Activated naive CD4-positive, alpha-beta T cell treated with anti-CD3 and anti-CD28 coated beads, Interleukin-2, amount 50 U/mL, for 72 hours (primary cell): ENCODE measurements at regions not wholly inside any gene's neighbourhood (a gene's known extent, or its start where the extent isn't known, plus 50 kb on each side); places are given as distances from the start of the nearest gene placed in this dataset.

Experiments used
- ATAC-seq, 2 donors: fragments of 150-1000 bp; cut with Tn5 transposase; 2 replicates each; pipeline ENCODE4 v1.10.0; 2021; ENCODE audit warnings: mild to moderate bottlenecking in 2 of 2, moderate library complexity in 2 of 2
- DNase-seq, 2 donors: peaks; one replicate each; pipeline ENCODE4 v3.0.0; 2021 to 2022; ENCODE audit warnings: low spot score in 2 of 2
- H3K27ac Mint-ChIP-seq, 2 donors: one replicate each; pipeline ENCODE4 v1.8.0; 2022; ENCODE audit warnings: mild to moderate bottlenecking in 2 of 2, mixed read lengths in 2 of 2
- H3K36me3 Mint-ChIP-seq, 2 donors: one replicate each; pipeline ENCODE4 v1.8.0; 2022; ENCODE audit warnings: mixed read lengths in 2 of 2
- H3K9me3 Mint-ChIP-seq, 2 donors: one replicate each; pipeline ENCODE4 v1.8.0; 2022; ENCODE audit warnings: mixed read lengths in 2 of 2

DNA sequence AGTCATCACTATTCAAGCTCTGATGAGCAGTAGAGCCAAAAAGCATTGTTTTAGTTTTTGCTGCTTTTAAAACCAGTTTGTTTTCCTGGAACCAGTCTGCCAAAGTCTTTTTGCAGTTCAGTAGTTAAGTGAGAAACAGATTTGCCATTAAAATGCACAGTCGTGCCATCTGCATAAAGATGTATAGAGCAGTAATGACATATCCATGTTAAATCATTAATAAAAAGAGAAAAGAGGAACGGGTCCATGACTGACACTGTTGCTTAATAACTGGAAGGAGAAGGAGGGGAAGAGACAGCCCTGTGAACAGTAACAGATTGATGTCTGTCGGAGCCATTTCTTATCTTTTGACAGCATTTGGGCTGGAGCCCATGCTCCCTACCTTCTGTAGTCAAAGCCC is 704.6 kb downstream of the SATB2 start:
- no peaks in the 10 kb centered on the region for H3K9me3 Mint-ChIP-seq
- H3K36me3 Mint-ChIP-seq = no peaks in the 10 kb centered on the region
- no peak overlapping the region for H3K27ac Mint-ChIP-seq
- ATAC-seq = no peak
- DNase-seq = no peak

DNA sequence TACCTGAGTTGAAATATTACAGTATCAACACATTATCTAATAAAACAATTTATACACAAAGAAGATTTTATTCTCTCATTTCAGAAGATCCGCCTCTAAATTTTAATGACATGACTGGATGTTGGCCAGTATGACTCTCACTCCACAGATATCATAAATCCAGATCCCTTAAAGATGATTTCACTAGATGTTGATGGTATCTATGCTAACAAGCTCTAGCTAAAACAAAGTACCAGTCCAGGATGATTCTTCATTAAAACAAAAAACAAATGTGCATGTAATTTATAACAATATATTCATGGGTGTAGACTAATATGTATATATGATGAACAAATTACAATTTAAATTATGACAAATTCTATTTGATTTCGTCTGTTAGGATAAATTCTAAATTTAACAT is 708.4 kb downstream of the SATB2 start:
- no peak for DNase-seq

DNA sequence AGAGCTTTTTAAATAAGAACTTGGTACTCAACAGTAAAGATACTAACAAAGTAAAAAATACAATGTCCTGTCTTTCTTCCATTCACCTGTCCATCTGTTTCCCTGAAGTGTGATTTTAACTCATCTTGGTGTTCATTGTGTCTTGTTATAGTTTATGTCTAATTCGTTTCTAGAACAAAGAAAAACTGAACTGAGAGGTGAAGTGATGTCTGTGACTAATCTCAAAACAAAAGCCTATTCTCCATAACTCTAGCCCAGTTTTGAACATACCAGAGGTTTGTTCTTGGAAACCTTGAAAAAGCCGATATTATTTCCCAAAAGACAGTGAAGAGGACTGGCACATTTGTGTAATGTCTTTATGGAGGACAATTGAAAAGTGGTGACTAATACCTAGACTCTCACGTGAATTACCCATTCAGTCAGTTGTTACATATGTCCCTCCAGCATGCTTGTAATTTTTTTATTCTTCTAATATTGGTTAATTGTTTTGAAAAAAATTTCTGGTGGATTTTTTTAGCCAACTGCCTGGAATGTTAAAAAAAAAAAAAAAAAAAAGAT is 725.8 kb downstream of the SATB2 start:
- no peak overlapping the region for H3K27ac Mint-ChIP-seq
- DNase-seq = no peak

More for the DNA sequence above, 708.4 kb downstream of the SATB2 start:
- no peak for ATAC-seq
- Mint-ChIP-seq H3K36me3 (no peaks in the 10 kb centered on the region), H3K9me3 (no peaks in the 10 kb centered on the region), H3K27ac (no peak overlapping the region)

DNA sequence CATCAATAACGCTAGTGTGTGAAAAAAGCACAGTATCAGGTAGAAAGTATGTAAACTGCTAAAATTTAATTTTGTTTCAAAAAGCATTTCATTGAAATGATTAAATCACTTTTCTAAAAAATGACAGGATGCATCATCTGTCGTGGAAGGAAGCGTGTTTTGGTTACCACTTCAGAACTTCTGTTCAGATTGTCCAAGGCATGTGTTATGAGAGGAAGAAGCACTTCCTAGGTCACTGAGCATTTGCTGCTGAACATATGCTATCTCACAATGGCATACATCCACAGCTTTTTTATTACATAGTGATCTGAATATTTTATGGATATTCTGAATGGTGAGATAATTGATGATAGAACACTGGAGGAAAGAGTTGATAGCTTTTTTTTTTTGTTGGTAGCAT is 737.5 kb downstream of the SATB2 start:
- Mint-ChIP-seq H3K9me3 (no peaks in the 10 kb centered on the region), H3K36me3 (no peaks in the 10 kb centered on the region), H3K27ac (no peak overlapping the region)
- ATAC-seq (no peak), DNase-seq (no peak)

More for the DNA sequence above, 725.8 kb downstream of the SATB2 start:
- Mint-ChIP-seq H3K36me3 (no peaks in the 10 kb centered on the region), H3K9me3 (peaks cover 8 to 10% of the 10 kb centered on the region in 2 donors)
- ATAC-seq = no peak

DNA sequence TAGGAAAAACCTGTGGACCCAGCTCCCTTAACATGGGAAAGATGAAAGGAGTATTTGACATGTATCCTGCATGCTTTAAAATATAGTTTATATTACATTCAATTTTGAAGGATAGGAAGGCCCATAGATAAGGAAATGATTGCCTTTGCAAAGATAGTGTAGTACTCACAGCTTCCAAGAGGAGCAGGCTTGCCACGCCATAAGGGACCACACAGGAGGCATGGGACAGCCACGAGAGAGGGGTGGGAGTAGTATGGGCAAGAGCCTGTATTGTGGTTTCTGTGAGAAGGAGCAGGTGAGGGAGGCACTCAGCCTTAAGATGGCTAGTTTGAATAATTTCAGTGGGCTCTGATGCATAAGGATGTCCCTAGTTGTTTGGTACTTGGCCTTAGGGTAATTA is 740.3 kb downstream of the SATB2 start:
- ATAC-seq (no peak), DNase-seq (no peak)
- no peaks in the 10 kb centered on the region for H3K9me3 Mint-ChIP-seq
- no peak overlapping the region for H3K27ac Mint-ChIP-seq
- H3K36me3 Mint-ChIP-seq = no peaks in the 10 kb centered on the region

DNA sequence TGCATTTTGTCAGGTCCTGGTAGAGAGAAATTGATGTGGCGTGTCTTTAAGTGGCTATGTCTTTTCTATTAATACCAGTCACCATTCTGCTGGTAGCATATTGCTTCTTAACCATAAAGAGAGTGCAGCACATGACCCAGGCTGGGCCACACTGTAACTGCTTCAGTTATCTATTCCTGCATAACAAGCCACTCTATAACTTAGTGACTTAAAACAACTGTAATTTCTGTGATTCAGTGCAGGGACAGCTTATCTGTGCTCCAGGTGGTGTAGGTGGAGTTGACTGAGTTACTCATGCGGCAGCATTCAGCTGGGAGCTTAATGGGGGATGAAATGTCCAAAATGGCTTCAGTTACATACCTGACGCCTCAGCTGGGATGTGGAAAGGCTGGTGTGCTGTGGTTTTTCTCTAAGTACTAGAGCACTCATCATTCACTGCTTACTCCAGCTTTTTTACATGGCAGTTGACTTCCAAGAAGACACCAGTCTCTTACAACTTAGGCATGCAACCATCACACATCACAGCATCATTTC is 742.4 kb downstream of the SATB2 start:
- H3K27ac Mint-ChIP-seq = no peak overlapping the region

DNA sequence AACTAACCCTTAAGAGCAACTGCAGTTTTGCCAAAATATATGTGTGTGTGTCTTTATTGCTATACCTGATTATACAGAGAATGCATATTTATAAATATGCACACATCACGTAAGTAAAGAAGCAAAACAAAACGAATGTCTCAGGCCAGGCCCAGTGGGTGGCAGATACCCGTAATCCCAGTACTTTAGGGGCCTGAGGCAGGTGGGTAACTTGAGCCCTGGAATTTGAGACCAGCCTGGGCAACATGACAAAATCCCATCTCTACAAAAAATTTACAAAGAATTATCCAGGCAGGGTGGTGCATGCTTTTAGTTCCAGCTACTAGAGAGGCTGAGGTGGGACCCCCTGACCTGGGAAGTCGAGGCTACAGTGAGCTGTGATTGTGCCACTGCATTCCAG is 745.3 kb downstream of the SATB2 start:
- peaks cover 0 to 4% of the 10 kb centered on the region in 2 donors for H3K9me3 Mint-ChIP-seq
- no peak for DNase-seq
- H3K36me3 Mint-ChIP-seq = no peaks in the 10 kb centered on the region
- H3K27ac Mint-ChIP-seq = no peak overlapping the region
- no peak for ATAC-seq

More for the DNA sequence above, 742.4 kb downstream of the SATB2 start:
- ATAC-seq = no peak
- DNase-seq = no peak
- no peaks in the 10 kb centered on the region for H3K36me3 Mint-ChIP-seq
- no peaks in the 10 kb centered on the region for H3K9me3 Mint-ChIP-seq

DNA sequence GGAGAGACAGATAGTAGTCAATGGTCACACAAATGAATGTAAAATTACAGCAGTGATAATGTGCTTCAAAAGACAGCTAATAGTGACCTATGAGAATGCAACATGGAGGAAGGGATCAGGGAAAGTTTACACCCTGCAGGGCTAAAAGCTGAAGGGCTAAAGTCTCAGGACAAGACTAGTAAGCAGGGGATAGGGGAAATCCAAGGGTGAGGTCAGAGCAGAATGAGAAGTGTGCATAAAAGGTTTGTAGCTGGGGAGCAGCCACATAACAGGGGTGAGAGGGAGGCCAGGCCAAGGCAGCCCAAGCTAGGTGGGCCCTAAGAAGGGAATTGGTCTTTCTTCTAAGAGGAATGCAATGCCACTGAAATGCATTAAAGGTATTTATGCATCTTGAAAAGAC is 746.3 kb downstream of the SATB2 start:
- Mint-ChIP-seq H3K36me3 (no peaks in the 10 kb centered on the region), H3K9me3 (peaks cover 0 to 4% of the 10 kb centered on the region in 2 donors), H3K27ac (no peak overlapping the region)
- ATAC-seq = no peak
- DNase-seq = no peak

DNA sequence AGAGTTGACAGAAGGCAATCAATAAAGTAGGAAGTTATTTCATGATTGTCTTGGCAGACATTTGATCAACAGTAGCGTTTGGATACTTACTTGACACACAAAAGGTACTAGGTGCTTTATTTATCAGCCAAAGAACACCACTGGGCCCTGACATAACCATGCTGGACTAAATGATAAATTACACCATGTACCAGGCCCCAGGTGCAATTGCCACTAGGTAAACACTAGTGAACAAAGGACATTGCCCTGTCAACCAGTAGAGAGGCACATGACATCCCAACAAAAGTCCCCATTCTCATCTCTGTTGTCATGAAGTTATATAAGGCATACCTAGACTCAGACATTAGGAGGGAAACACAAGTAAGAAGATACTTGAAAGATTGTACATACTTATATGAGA is 747.2 kb downstream of the SATB2 start:
- DNase-seq (no peak), ATAC-seq (no peak)
- H3K27ac Mint-ChIP-seq = no peak overlapping the region
- peaks cover 0 to 4% of the 10 kb centered on the region in 2 donors for H3K9me3 Mint-ChIP-seq
- H3K36me3 Mint-ChIP-seq = no peaks in the 10 kb centered on the region

DNA sequence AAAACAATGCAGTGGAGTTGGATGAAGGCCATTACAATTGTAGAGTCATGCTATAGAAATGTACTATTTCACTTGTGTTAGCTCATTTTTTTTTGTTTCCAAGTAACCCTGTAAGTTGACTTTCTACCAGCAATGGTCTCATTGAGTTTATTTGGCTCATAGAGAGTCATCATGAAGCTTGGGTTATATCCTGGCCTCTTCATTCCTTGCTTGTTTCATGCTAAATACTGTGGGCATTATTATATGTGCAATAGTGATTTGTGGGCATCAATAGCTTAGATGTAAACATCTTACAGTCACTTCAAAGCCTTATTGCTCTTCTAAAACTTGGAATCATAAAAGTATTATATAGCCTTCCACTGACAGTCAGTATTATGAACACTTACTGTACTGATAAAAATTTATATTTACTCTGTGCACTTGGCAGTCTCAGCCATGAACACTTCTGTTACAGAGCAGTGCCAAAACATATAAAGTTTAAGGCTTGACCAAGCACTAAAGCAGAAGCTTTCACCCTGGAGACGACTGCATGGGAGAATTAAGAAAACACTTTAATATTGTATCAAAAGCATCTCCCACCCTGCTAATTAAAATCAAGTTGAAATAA is 751.2 kb downstream of the SATB2 start:
- no peak overlapping the region for H3K27ac Mint-ChIP-seq
- H3K36me3 Mint-ChIP-seq = no peaks in the 10 kb centered on the region
- H3K9me3 Mint-ChIP-seq = peaks cover 0 to 4% of the 10 kb centered on the region in 2 donors
- DNase-seq (no peak), ATAC-seq (no peak)

DNA sequence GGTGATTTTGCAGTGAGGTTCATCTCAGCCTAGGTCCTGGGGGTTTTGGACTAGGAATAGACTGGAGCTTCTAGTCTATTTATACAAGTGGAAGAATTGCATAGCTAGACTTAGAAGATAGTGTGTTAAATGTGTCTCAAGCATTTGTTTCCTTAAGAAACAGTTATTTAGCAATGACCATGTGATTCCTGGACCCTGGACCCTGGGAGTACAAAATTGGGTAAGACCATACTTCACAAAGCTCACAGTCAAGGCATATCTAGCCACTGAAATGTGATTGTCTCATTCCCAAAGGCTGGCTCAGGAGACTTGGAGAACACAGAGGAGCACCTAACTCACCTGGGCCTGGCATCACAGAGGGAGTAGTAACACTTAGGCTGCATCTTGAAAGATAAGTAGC is 754.5 kb downstream of the SATB2 start:
- Mint-ChIP-seq H3K9me3 (peaks cover 0 to 1% of the 10 kb centered on the region in 2 donors), H3K36me3 (no peaks in the 10 kb centered on the region), H3K27ac (no peak overlapping the region)
- DNase-seq = no peak
- ATAC-seq = no peak

DNA sequence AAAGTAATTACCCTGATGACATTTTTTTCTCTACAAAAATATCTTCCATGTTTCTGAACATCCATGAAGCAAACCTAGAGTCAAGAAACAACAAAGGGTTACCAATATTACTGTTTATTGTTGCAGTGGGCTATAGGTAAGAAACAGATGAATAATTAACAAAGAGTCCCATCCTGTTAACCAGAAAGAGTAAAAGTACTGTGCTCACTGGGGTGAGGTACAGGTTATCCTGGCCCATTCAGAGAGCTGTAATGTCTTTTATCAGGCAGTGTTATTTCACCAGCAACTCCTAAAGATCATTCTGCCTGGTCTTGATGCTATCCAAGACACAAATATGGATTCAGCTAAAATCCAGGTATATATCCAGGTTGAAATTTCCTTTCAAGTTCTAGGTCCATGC is 754.9 kb downstream of the SATB2 start:
- DNase-seq (no peak), ATAC-seq (no peak)
- no peaks in the 10 kb centered on the region for H3K36me3 Mint-ChIP-seq
- H3K27ac Mint-ChIP-seq = no peak overlapping the region
- H3K9me3 Mint-ChIP-seq = peaks cover 0 to 4% of the 10 kb centered on the region in 2 donors

DNA sequence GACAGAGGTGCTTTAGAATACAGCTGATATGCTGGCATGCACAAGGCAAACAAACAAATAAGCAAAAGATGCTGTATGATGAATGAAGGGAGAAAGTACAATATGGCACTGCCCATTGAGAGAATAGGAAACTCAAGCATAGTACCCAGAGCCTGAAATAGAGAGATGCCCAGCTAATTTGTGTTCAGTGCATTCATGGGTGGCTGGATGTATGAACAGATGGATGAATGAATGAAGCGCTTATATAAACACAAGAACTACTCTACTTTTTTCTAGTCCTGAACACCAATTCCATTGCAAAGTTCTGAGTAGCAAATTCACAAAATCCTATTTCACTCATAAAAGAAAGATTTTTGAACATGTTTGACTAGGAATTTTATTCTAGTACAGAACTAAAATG is 756.3 kb downstream of the SATB2 start:
- no peak overlapping the region for H3K27ac Mint-ChIP-seq
- no peak for ATAC-seq
- peaks cover 0 to 4% of the 10 kb centered on the region in 2 donors for H3K9me3 Mint-ChIP-seq
- DNase-seq = no peak
- no peaks in the 10 kb centered on the region for H3K36me3 Mint-ChIP-seq

DNA sequence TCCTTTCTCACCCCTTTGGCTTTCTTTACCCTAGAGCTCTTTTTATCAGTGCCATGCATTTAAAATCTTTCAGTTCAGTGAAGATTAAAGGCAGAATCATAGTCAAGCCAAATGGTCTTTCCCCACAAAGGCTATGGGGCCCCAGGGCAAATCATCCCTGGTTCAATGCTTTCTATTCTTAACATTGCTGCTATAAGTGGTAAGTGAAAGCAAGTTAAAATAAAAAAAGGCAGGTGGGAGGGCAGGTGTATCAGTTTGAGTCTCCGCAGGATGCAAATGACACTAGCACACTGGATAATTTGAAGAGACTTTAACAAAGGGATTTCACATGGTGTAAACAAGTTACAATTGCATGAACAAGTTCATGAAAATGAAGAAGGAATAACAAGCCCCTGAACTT is 757.4 kb downstream of the SATB2 start:
- ATAC-seq (no peak), DNase-seq (no peak)
- H3K36me3 Mint-ChIP-seq = no peaks in the 10 kb centered on the region
- H3K27ac Mint-ChIP-seq = no peak overlapping the region
- peaks cover 0 to 4% of the 10 kb centered on the region in 2 donors for H3K9me3 Mint-ChIP-seq

DNA sequence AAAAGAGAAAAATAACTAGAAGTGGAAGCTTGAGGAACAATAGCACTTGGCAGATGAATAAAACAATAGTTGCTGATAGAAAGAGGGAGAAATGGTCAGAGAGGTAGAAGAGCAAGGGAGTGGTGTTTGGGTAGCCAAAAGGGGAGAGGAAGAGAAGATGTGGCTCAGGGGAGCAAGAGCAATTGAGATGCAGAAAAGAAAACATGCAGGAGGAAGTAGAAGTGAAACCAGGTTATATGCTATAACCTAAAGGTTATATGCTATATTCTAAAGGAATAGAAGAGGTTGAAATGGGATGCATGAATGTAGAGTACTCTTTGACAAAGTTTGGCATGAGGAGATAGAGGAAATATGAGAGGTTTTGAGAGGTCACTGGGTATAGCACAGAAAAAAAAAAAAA is 759.5 kb downstream of the SATB2 start:
- no peak for DNase-seq
- no peak for ATAC-seq
- Mint-ChIP-seq H3K36me3 (no peaks in the 10 kb centered on the region), H3K9me3 (peaks cover 0 to 4% of the 10 kb centered on the region in 2 donors), H3K27ac (no peak overlapping the region)

DNA sequence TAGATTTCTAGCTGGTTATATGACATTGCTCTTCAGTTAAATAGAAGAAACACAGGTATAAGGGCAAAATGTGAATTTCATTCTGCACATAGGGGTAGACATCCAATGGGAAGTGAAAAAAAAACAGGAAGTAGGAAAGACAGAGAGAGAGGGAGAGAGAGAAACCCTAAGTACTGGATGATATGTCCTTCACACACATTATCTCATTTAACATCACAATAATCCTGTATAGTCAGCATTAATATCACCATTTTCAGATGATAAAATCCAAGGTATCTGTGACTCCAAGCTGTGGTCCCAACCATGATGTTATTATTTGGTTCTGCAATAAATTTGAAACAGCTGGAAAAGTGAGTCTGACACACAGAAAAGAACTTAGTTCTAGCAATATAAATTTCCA is 759.9 kb downstream of the SATB2 start:
- Mint-ChIP-seq H3K27ac (no peak overlapping the region), H3K36me3 (no peaks in the 10 kb centered on the region), H3K9me3 (peaks cover 0 to 4% of the 10 kb centered on the region in 2 donors)
- DNase-seq (no peak), ATAC-seq (no peak)

DNA sequence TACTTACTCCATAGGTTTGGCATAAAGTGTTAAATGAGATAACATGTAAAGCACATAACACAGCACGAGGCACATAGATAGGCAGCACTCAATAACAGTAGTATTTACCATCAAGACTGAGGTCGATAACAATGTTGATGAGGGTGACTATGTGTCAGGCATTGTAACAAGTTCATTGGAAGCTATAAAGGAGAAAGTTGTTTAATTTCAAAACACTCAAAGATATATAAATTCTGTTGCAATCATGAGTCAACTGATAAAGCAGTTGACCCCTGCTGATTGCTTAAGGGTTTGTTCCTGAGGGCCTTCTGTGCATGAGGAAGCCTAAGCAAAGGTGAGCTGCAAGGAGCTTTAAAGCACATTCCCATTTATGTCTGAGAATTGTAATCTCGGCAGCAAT is 760.5 kb downstream of the SATB2 start:
- no peak for DNase-seq
- Mint-ChIP-seq H3K27ac (no peak overlapping the region), H3K36me3 (no peaks in the 10 kb centered on the region), H3K9me3 (peaks cover 0 to 6% of the 10 kb centered on the region in 2 donors)
- ATAC-seq = no peak

DNA sequence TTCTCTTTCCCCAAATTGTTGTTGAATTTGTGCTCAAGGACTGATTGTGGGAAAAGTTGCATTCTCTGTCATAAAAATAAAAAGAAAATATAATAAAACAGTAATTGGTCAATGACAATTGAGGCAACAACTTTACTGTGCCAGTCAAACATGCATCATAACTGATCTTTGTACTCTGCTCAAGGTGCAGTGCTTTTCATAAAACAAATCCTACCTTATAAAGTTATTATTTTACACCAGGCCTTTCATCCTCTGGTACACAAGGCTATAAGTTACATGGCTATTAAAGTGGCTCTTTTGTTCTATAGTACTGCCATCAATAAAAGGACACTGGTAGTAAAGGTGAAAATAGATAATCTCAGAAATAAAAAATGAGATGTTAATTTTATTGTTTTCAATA is 761.9 kb downstream of the SATB2 start:
- peaks cover 0 to 7% of the 10 kb centered on the region in 2 donors for H3K9me3 Mint-ChIP-seq
- H3K27ac Mint-ChIP-seq = no peak overlapping the region
- H3K36me3 Mint-ChIP-seq = no peaks in the 10 kb centered on the region
- DNase-seq = no peak
- no peak for ATAC-seq
